ENCODE measurements at regions not wholly inside any gene's neighbourhood (a gene's known extent, or its start where the extent isn't known, plus 50 kb on each side); places are given as distances from the start of the nearest gene placed in this dataset.

DNA sequence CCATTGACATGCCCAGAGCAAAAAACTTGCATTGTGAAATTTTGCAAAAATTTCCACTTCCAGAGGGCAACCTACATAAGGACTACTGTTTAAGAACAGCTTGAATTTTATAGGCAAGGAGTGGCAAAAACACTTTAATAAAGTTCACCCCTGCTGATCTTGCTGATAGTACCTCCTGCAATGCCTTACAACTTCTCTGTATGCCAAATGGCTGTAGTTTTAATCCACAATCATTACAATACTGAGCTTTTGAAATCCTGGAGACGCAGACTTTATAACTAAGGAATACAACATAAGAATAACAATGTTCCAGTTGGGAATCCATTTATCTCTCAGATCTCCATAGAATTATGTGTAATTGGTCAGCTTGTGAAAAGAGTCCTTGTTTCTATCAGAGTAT lies 247.5 kb downstream of the KCNJ3 start:
- Histone ChIP-seq H3K9ac (ENCODE audit: low read length) (no peak overlapping the region), H3K4me2 (ENCODE audit: low read length) (no peak overlapping the region), H3K27me3 (ENCODE audit: low read depth, low read length) (no peaks in the 10 kb centered on the region), H3K27ac (ENCODE audit: low read length) (no peak overlapping the region), H3K36me3 (replicated peaks; ENCODE audit: low read depth, low read length) (no peaks in the 10 kb centered on the region), H3K4me1 (ENCODE audit: low read length) (no peaks in the 10 kb centered on the region), H4K20me1 (ENCODE audit: insufficient read depth, low read length) (no peaks in the 10 kb centered on the region), H3K9me3 (ENCODE audit: insufficient read depth, low read length) (no peaks in the 10 kb centered on the region), H2AFZ (ENCODE audit: low read depth, low read length) (no peak overlapping the region), H3K79me2 (ENCODE audit: low read length) (no peaks in the 10 kb centered on the region), H3K4me3 (ENCODE audit: low read length) (no peak overlapping the region)
- TF ChIP-seq, protein P1, sequence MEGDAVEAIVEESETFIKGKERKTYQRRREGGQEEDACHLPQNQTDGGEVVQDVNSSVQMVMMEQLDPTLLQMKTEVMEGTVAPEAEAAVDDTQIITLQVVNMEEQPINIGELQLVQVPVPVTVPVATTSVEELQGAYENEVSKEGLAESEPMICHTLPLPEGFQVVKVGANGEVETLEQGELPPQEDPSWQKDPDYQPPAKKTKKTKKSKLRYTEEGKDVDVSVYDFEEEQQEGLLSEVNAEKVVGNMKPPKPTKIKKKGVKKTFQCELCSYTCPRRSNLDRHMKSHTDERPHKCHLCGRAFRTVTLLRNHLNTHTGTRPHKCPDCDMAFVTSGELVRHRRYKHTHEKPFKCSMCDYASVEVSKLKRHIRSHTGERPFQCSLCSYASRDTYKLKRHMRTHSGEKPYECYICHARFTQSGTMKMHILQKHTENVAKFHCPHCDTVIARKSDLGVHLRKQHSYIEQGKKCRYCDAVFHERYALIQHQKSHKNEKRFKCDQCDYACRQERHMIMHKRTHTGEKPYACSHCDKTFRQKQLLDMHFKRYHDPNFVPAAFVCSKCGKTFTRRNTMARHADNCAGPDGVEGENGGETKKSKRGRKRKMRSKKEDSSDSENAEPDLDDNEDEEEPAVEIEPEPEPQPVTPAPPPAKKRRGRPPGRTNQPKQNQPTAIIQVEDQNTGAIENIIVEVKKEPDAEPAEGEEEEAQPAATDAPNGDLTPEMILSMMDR (IDR thresholded peaks at IDR 0.05; ENCODE audit: low read depth, low read length): no peak
- TF ChIP-seq EZH2phosphoT487 (IDR thresholded peaks at IDR 0.05; ENCODE audit: low read depth): no peak

DNA sequence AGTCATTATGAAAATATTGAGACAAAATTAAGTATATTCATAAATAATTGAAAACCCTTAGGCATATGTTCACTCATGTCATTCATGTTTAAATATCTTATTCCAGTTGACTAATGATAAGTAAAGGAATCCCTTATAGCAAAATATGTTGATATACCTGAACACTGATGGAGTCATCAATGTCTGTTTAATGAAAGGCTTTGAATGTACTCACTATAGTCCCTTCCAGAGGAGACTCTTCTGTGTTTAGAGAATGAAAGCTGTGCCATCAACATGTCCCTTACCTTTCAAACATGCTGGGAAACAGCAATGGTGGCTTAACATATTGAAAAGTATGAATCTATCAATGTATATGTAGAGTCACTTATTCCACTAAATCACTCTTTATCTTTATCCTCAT lies 242.9 kb downstream of the KCNJ3 start:
- no peak overlapping the region for H3K4me3 ChIP-seq (ENCODE audit: low read length)
- no peaks in the 10 kb centered on the region for H3K9me3 ChIP-seq (ENCODE audit: insufficient read depth, low read length)
- H2AFZ ChIP-seq (ENCODE audit: low read depth, low read length): no peak overlapping the region
- no peak overlapping the region for H3K27ac ChIP-seq (ENCODE audit: low read length)
- no peak for TF ChIP-seq EZH2phosphoT487 (IDR thresholded peaks at IDR 0.05; ENCODE audit: low read depth)
- TF ChIP-seq, protein P1 (IDR thresholded peaks at IDR 0.05; ENCODE audit: low read depth, low read length): no peak
- H3K36me3 ChIP-seq (replicated peaks; ENCODE audit: low read depth, low read length): no peaks in the 10 kb centered on the region
- no peak overlapping the region for H3K4me2 ChIP-seq (ENCODE audit: low read length)
- no peak overlapping the region for H3K9ac ChIP-seq (ENCODE audit: low read length)
- H3K79me2 ChIP-seq (ENCODE audit: low read length): no peaks in the 10 kb centered on the region
- no peaks in the 10 kb centered on the region for H3K4me1 ChIP-seq (ENCODE audit: low read length)
- H3K27me3 ChIP-seq (ENCODE audit: low read depth, low read length): no peaks in the 10 kb centered on the region
- no peaks in the 10 kb centered on the region for H4K20me1 ChIP-seq (ENCODE audit: insufficient read depth, low read length)

DNA sequence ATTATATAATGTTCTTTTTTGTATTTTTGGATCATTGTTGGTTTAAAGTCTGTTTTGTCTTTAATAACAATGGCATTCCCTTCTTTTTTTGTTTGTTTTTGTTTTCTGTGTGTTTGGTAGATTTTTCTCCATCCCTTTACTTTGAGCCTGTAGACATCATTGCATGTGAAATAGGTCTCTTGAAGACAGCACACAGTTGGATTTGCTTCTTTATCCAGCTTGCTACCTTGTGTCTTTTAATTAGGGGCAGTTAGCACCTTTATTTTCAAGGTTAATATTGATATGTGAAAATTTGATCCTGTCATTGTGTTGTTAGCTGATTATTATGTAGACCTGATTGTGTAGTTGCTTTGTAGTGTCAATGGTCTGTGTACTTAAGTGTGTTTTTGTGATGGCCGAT lies 235.7 kb downstream of the KCNJ3 start:
- H3K4me2 ChIP-seq (ENCODE audit: low read length): no peak overlapping the region

DNA sequence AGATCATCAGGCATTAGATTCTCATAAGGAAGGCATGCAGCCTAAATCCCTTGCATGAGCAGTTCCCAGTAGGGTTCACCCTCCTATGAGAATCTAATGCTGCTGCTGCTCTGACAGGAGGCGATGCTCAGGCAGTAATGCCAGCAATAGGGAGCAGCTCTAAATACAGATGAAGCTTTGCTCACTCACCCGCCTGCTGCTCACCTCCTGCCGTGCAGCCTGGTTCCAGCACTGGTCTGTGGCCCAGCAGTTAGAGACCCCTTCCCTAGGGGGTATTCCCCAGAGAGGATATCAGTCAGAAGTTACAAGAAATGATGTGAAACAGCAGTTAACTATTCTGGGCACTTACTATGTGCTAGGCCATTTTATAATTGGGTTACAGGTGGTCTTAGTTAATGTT lies 226.0 kb downstream of the KCNJ3 start:
- no peaks in the 10 kb centered on the region for H3K9me3 ChIP-seq (ENCODE audit: insufficient read depth, low read length)
- H3K9ac ChIP-seq (ENCODE audit: low read length): no peak overlapping the region
- no peaks in the 10 kb centered on the region for H4K20me1 ChIP-seq (ENCODE audit: insufficient read depth, low read length)
- H3K4me1 ChIP-seq (ENCODE audit: low read length): no peaks in the 10 kb centered on the region
- no peak overlapping the region for H3K27ac ChIP-seq (ENCODE audit: low read length)
- H3K4me3 ChIP-seq (ENCODE audit: low read length): no peak overlapping the region
- no peaks in the 10 kb centered on the region for H3K27me3 ChIP-seq (ENCODE audit: low read depth, low read length)
- TF ChIP-seq, protein P1 (IDR thresholded peaks at IDR 0.05; ENCODE audit: low read depth, low read length): no peak
- TF ChIP-seq EZH2phosphoT487 (IDR thresholded peaks at IDR 0.05; ENCODE audit: low read depth): no peak
- no peak overlapping the region for H2AFZ ChIP-seq (ENCODE audit: low read depth, low read length)
- H3K79me2 ChIP-seq (ENCODE audit: low read length): no peaks in the 10 kb centered on the region
- H3K4me2 ChIP-seq (ENCODE audit: low read length): no peak overlapping the region
- H3K36me3 ChIP-seq (replicated peaks; ENCODE audit: low read depth, low read length): no peaks in the 10 kb centered on the region

More for the DNA sequence above, 235.7 kb downstream of the KCNJ3 start:
- no peaks in the 10 kb centered on the region for H3K79me2 ChIP-seq (ENCODE audit: low read length)
- H4K20me1 ChIP-seq (ENCODE audit: insufficient read depth, low read length): no peaks in the 10 kb centered on the region
- H3K9ac ChIP-seq (ENCODE audit: low read length): no peak overlapping the region
- no peak overlapping the region for H3K4me3 ChIP-seq (ENCODE audit: low read length)
- no peaks in the 10 kb centered on the region for H3K4me1 ChIP-seq (ENCODE audit: low read length)
- no peak overlapping the region for H3K27ac ChIP-seq (ENCODE audit: low read length)
- no peaks in the 10 kb centered on the region for H3K36me3 ChIP-seq (replicated peaks; ENCODE audit: low read depth, low read length)
- H3K27me3 ChIP-seq (ENCODE audit: low read depth, low read length): no peaks in the 10 kb centered on the region
- H2AFZ ChIP-seq (ENCODE audit: low read depth, low read length): no peak overlapping the region
- no peaks in the 10 kb centered on the region for H3K9me3 ChIP-seq (ENCODE audit: insufficient read depth, low read length)
- TF ChIP-seq, protein P1 (IDR thresholded peaks at IDR 0.05; ENCODE audit: low read depth, low read length): no peak
- TF ChIP-seq EZH2phosphoT487 (IDR thresholded peaks at IDR 0.05; ENCODE audit: low read depth): no peak
